DMS53 treated with DMSO at 0.1 percent for 48 hours (cell line): ENCODE measurements at regions not wholly inside any gene's neighbourhood (a gene's known extent, or its start where the extent isn't known, plus 50 kb on each side); places are given as distances from the start of the nearest gene placed in this dataset.
"Not testable (repeated sequence)": the region's sequence is repeated elsewhere in the genome, so short reads cannot be mapped to it uniquely, and the experiment has no call there.

Experiments
- DNase-seq: peaks from one replicate; lab custom pipeline; 2025; ENCODE audit not compliant: unreplicated experiment; lab: John Stamatoyannopoulos, UW

- DNase-seq, result no peak
Measured at GRCh38 chr2:228599781-228600180, 418.3 kb upstream of the SPHKAP start.

DNA sequence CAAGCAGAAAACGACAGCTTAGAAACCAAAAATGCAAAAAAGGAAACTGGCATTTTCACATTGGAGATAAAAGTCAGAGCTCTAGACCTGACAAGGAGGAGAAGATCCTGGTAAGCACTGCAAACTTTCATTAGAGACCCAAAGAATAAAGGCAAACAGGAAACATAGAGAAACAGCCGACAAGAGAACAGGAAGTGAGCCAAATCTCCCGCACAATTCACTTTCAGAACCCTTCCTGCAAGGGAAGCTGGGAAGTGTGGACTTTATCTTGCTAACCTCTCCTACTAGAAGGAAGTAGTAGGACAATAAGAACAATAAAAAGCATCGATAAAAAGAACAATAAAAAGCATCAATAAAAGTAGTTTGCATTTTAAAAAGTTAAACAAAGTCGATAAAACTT, 417.8 kb upstream of the SPHKAP start:
- DNase-seq, result no peak

- DNase-seq, result no peak
Measured at GRCh38 chr2:228597032-228597431, 415.5 kb upstream of the SPHKAP start.

DNA sequence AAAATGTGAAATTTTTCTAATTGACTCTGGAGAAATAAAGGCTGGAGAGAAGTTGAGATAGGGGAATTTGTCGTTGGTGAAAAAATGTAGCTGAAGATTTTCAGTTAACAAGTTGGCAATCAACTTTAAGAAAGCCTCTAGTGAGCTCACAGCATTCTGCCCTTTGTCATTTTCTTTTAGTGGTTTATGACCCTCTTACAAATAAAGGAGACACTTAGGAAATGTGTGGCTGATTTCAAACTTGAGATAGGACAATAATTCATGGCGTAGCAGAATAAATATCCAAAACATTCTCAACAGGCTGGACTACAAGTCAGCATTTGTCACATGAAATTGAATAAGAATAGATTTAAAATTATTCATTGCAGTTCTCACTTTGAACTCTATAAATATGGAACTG, 412.5 kb upstream of the SPHKAP start:
- no peak for DNase-seq

- no peak for DNase-seq
Measured at GRCh38 chr2:228592925-228593324, 411.4 kb upstream of the SPHKAP start.

GRCh38 chr2:228590681-228591080, 409.2 kb upstream of the SPHKAP start:
- DNase-seq, result no peak

GRCh38 chr2:228589115-228589514, 407.6 kb upstream of the SPHKAP start:
- no peak for DNase-seq

GRCh38 chr2:228581731-228582130, 400.2 kb upstream of the SPHKAP start:
- DNase-seq, result no peak

DNA sequence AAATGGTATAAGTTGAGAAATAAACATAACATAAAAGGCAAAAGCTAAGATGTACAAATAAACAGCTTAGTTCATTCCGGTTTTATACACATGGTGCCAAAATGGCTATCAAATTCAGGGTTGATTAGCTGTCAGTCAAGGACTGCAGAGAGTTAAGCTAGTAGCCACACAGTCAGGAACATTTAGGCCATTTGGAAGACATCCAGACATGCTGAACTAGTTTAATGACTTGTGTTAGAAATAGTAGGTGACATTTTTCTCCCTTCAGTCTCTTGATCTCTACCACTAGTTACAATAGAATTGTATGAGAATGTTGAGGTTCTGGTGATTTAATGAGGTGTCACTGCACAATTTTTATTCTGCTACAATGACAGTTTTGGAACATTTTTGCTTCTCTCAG, 394.4 kb upstream of the SPHKAP start:
- no peak for DNase-seq

GRCh38 chr2:228568275-228568674, 386.8 kb upstream of the SPHKAP start:
- not testable (repeated sequence) for DNase-seq

GRCh38 chr2:228561816-228562215, 380.3 kb upstream of the SPHKAP start:
- DNase-seq, result no peak

DNA sequence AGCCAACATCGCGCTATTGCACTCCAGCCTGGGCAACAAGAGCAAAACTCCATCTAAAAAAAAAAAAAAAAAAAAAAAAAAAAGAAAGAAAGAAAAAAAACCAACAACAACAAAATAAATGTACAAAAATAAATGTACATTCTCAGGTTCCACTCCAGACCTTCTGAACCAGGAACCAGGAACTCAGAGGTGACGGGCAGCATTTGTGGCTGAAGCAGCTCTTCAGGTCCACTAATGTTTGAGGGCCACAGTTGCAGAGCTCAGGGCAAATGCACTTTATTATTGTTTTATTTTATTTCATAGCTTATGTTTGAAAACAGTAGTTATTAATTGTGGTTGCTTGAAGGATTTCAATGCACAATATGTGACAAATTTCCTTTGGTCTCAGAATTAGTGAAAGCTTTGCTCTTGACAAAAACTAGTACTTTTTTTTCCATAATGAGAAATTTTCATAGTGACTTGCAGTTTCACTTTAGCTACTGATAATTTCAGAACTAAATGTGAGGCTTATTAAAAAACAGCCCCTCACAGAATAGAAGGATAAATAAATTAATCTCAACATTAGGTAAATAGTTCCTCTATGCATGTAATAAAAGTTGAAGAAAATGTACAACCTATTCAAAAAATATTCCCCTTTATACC, 378.4 kb upstream of the SPHKAP start:
- no peak for DNase-seq

DNA sequence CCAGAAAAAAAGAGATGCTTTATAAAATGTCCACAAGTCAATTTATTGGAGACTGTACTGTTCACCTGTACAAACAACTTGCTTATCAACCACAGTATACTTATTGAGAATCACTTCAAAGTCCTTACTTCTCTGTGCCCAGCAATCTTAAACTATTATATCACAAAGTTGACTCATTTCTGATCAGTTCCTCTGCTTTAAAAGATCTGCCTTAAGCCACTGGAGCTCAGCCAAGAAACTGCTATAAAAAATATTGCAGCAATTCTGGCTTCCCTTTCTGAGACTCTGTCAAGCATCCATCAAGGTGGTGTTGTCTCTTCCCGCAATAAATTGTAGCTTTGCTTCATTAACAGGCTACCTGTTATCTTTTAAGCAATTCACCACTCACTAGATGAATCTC, 375.2 kb upstream of the SPHKAP start:
- DNase-seq, result no peak

- DNase-seq, result no peak
Measured at GRCh38 chr2:228549441-228550007, 368.0 kb upstream of the SPHKAP start.

DNA sequence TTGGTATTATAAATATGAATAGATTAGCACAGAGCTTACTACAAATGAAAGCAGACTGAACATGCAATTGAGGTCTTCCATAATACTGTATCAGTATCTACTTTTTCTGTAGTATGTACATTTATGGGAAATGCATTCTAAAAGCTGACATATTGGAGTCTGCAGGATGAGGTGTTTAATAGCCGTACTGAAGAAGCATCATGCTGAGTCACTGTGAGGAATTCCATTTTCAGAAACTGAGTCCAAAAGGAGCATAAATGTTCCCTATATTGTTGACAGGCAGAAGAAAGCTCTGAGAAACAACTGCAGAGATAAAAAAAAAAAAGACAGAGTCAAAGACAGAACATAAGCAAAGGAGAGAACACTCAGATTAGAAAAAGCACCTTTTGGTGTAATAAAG, 366.7 kb upstream of the SPHKAP start:
- no peak for DNase-seq

DNA sequence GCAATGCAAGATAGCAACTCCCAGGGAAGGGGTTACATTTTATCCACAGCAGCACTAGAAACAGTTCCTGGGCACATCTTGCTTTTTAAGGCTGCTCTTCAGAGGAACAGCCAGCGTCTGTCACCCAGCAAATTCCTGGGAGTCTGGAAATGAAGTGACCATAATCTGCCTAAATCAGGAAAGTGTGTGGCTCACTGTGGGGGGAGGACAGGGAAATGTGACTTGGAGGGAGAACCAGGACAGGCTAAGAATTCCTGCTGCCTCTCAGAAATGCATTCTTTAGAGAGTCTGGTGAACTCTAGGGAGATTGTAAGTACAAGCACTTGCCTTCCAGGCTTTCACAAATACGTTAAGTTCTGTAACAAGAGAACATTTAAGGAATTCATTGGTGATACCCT, 364.3 kb upstream of the SPHKAP start:
- no peak for DNase-seq

DNA sequence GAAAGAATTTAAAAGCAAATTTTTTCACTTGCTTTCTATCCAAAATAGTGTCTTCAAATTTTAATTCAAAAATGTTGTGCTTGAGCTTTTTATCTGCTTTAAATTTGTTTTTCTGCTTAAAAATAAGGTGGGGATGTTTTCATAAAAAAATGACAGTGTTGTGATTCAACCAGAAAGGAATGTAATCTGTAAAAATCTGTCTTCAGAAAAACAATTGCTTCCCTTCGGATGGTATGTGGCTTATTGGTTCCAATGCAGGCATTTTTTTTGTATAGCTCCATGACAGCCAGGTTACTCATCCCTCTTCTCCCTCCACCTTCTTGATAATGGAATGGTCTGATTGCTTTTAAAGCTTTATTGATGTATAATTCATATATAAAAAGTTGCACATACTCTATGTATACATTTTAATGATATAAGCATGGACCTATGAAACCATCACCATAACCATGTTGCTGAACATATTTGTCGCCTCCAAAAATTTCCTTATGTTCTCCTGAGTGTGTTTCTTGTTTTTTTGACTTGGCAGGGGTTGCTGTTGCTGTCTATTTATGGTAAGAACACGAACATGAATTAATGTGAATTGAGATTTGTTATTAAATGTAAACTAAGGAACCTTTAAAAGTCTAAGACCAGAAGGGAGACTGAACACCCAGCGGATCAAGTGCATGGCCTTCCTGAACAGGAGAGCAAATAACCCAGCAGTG, 363.7 kb upstream of the SPHKAP start:
- no peak for DNase-seq

DNA sequence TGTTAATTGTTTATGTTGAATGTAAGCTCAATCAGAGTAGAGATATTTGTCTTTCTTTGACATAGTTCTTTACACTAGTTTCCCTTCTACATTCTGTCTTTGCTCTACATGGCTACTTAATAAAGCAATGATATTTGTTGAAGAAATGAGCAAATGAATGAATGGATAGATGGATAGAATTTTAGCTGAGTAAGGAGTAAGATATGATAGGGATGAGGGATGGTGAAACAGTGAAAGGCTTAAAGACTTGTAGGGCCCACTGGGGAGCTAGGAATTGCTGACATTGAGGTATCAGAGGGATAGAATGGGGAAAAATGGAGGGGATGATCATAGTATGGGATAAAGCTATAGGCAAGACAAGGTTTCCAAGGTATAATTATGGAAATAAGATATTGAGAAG, 361.6 kb upstream of the SPHKAP start:
- DNase-seq, result no peak

DNA sequence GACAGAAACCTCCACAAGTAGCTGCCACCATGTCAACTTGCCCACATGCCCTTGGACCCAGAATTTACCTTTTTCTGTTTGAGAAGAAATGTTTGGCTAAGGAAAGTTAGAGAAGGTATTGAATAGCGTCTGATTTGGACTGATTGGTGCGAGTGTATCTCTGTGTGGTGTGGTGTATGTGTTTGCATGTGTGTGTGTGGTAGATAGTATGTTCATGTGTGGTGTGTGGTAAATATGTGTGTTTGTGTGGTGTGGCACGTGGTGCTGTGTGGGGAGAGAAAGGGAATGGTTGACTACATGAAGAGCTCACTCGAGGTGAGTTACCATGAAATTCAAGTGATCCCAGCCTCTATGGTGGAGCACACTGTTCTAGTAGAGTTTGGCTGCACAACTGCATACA, 360.8 kb upstream of the SPHKAP start:
- DNase-seq, result no peak

DNA sequence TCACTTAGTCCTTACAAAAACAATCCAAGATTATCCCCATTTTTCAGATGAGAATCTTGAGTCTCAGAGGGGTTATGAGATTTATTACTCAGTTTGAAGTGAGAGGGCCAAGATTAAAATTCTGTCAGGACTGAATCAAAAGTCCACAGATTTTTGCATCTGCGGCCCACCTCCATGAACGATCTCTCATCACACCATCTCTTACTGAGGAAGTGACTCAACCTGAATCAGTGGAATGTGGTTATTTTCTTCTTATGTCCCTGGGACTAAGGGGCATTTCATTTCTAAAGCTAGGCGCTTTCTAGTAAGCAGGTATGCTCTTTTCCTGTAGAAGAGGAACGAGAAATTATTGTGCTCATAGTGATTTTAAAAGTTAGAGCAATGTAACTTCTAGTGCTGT, 360.3 kb upstream of the SPHKAP start:
- DNase-seq, result no peak

DNA sequence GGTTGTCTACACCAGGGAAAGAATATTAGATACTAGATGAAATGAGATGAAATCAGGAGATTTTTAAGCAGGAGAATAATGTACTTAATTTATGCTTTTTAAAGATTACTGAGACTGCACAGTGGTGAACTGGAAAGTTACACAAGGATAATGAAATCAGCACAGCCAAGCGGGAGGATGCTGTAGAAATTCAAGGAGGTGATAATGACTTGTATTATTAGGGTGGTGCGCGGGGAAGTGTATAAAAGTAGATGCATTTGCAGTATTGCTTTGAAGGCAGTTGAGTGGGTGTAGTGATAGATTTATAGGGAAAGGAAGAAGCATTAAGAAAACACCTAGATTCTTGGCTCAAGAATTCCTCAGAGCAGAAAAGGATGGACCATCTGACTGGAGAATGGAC, 359.5 kb upstream of the SPHKAP start:
- no peak for DNase-seq

DNA sequence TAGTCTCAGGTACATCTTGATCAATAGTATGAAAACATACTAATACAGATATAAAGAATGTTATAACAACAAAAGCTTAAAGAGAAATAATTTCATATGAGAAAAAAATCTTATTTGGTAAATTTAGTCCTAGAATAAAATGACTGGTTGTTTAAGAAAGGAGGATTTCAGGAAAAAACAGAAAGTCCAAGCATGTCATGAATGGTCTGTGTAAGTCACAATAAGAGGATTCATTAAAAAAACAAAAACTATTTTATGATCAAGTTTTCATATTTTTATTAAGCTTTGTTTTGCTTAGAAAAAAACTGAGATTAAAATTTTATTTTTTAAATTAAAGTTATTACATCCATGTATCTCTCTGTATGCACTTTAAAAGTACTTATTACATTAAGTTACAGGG, 353.9 kb upstream of the SPHKAP start:
- DNase-seq, result no peak

DNA sequence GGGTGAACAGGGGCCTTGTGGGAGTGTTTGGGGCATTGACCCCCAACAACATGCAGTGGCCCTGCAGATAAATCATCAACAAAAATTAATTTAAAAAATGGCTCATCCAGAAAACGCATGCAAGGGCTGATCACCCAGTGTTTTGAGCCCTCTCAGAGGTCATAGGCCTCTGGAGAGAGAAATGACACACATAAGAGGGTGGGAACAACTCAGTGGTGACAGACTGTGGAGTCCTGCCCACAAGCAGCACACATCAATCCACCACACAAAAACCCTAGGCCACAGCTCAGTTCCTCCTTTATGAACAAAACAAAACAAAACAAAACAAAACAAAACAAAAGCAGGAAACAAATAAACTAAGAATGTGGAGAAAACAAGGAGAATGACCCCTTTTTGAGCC, 351.7 kb upstream of the SPHKAP start:
- DNase-seq, result no peak
